ENCODE measurements at regions not wholly inside any gene's neighbourhood (a gene's known extent, or its start where the extent isn't known, plus 50 kb on each side); places are given as distances from the start of the nearest gene placed in this dataset.

- no peak for DNase-seq (ENCODE audit: low read depth, low spot score)
Observed at GRCh38 chr18:51621113-51621863, 423.8 kb upstream of the MEX3C start.

GRCh38 chr18:51621864-51622160 lies 424.3 kb upstream of the MEX3C start:
- no peak for DNase-seq (ENCODE audit: low read depth, low spot score)
- H3K27ac ChIP-seq = no peak overlapping the region

More at GRCh38 chr18:51621113-51621863, 423.8 kb upstream of the MEX3C start:
- H3K27ac ChIP-seq = no peak overlapping the region

- no peak overlapping the region for H3K27ac ChIP-seq
- no peak for DNase-seq (ENCODE audit: low read depth, low spot score)
Observed at GRCh38 chr18:51622702-51623101, 425.2 kb upstream of the MEX3C start.

- DNase-seq (ENCODE audit: low read depth, low spot score) = no peak
- no peak overlapping the region for H3K27ac ChIP-seq
Observed at GRCh38 chr18:51623653-51624052, 426.2 kb upstream of the MEX3C start.

GRCh38 chr18:51630706-51631105 lies 433.2 kb upstream of the MEX3C start:
- no peak overlapping the region for H3K27ac ChIP-seq
- DNase-seq (ENCODE audit: low read depth, low spot score) = no peak

GRCh38 chr18:51637881-51638280 lies 440.4 kb upstream of the MEX3C start:
- DNase-seq (ENCODE audit: low read depth, low spot score) = no peak
- H3K27ac ChIP-seq = no peak overlapping the region

- no peak for DNase-seq (ENCODE audit: low read depth, low spot score)
- no peak overlapping the region for H3K27ac ChIP-seq
Observed at GRCh38 chr18:51639541-51639940, 442.1 kb upstream of the MEX3C start.

- H3K27ac ChIP-seq = no peak overlapping the region
- no peak for DNase-seq (ENCODE audit: low read depth, low spot score)
Observed at GRCh38 chr18:51643483-51643882, 446.0 kb upstream of the MEX3C start.

GRCh38 chr18:51645607-51646006 lies 448.1 kb upstream of the MEX3C start:
- DNase-seq (ENCODE audit: low read depth, low spot score) = no peak
- H3K27ac ChIP-seq = no peak overlapping the region

- H3K27ac ChIP-seq = no peak overlapping the region
- no peak for DNase-seq (ENCODE audit: low read depth, low spot score)
Observed at GRCh38 chr18:51647346-51647745, 449.9 kb upstream of the MEX3C start.

- DNase-seq (ENCODE audit: low read depth, low spot score) = no peak
- no peak overlapping the region for H3K27ac ChIP-seq
Observed at GRCh38 chr18:51647942-51648341, 450.5 kb upstream of the MEX3C start.

- DNase-seq (ENCODE audit: low read depth, low spot score) = no peak
- H3K27ac ChIP-seq = no peak overlapping the region
Observed at GRCh38 chr18:51649796-51650195, 452.3 kb upstream of the MEX3C start.

GRCh38 chr18:51651761-51652160 lies 454.3 kb upstream of the MEX3C start:
- no peak for DNase-seq (ENCODE audit: low read depth, low spot score)
- H3K27ac ChIP-seq = no peak overlapping the region

GRCh38 chr18:51653507-51654213 lies 456.2 kb upstream of the MEX3C start:
- no peak overlapping the region for H3K27ac ChIP-seq
- no peak for DNase-seq (ENCODE audit: low read depth, low spot score)

GRCh38 chr18:51654488-51655326 lies 457.2 kb upstream of the MEX3C start:
- DNase-seq (ENCODE audit: low read depth, low spot score) = no peak

GRCh38 chr18:51655327-51655698 lies 457.8 kb upstream of the MEX3C start:
- DNase-seq (ENCODE audit: low read depth, low spot score) = no peak
- no peak overlapping the region for H3K27ac ChIP-seq

More at GRCh38 chr18:51654488-51655326, 457.2 kb upstream of the MEX3C start:
- no peak overlapping the region for H3K27ac ChIP-seq

GRCh38 chr18:51656249-51656648 lies 458.8 kb upstream of the MEX3C start:
- no peak overlapping the region for H3K27ac ChIP-seq
- DNase-seq (ENCODE audit: low read depth, low spot score) = no peak

- DNase-seq (ENCODE audit: low read depth, low spot score) = no peak
- H3K27ac ChIP-seq = no peak overlapping the region
Observed at GRCh38 chr18:51658436-51658835, 461.0 kb upstream of the MEX3C start.

- no peak for DNase-seq (ENCODE audit: low read depth, low spot score)
- no peak overlapping the region for H3K27ac ChIP-seq
Observed at GRCh38 chr18:51659781-51660180, 462.3 kb upstream of the MEX3C start.

- DNase-seq (ENCODE audit: low read depth, low spot score) = no peak
- no peak overlapping the region for H3K27ac ChIP-seq
Observed at GRCh38 chr18:51660188-51660715, 462.8 kb upstream of the MEX3C start.

GRCh38 chr18:51664236-51664635 lies 466.8 kb upstream of the MEX3C start:
- no peak for DNase-seq (ENCODE audit: low read depth, low spot score)
- no peak overlapping the region for H3K27ac ChIP-seq
